Fibroblast of mammary gland (primary cell): ENCODE measurements at regions not wholly inside any gene's neighbourhood (a gene's known extent, or its start where the extent isn't known, plus 50 kb on each side); places are given as distances from the start of the nearest gene placed in this dataset.

Experiments
- DNase-seq: peaks from one replicate; pipeline ENCODE4 v3.0.0-alpha.2; 2010; ENCODE audit warnings: low read depth
- H3K4me3 ChIP-seq: 2 replicates; pipeline ENCODE4 v1.5.1; 2011; ENCODE audit warnings: low read depth, mild to moderate bottlenecking, low read length, moderate library complexity; ENCODE audit not compliant: control insufficient read depth
- CTCF ChIP-seq: conservative IDR thresholded peaks from 2 replicates; pipeline ENCODE4 v1.5.1; 2011; ENCODE audit warnings: low read depth, low read length, inconsistent platforms; ENCODE audit not compliant: control insufficient read depth, insufficient read depth

- DNase-seq, result no peak
- H3K4me3 ChIP-seq, result no peak overlapping the region
- TF ChIP-seq CTCF, result no peak
These were observed 238.1 kb downstream of the TMEM182 start for GRCh38 chr2:102999958-103000357.

- no peak for DNase-seq
- no peak overlapping the region for H3K4me3 ChIP-seq
- TF ChIP-seq CTCF, result no peak
These were observed 241.1 kb downstream of the TMEM182 start for GRCh38 chr2:103002954-103003353.

GRCh38 chr2:103003750-103004260 lies 242.0 kb downstream of the TMEM182 start:
- TF ChIP-seq CTCF, result no peak
- DNase-seq, result no peak
- H3K4me3 ChIP-seq, result no peak overlapping the region

GRCh38 chr2:103004426-103004942 lies 242.7 kb downstream of the TMEM182 start:
- no peak overlapping the region for H3K4me3 ChIP-seq
- no peak for DNase-seq
- TF ChIP-seq CTCF, result no peak

- no peak overlapping the region for H3K4me3 ChIP-seq
- DNase-seq, result no peak
- TF ChIP-seq CTCF, result no peak
These were observed 243.6 kb downstream of the TMEM182 start for GRCh38 chr2:103005393-103005792.

GRCh38 chr2:103007086-103007485 lies 245.3 kb downstream of the TMEM182 start:
- TF ChIP-seq CTCF, result no peak
- no peak overlapping the region for H3K4me3 ChIP-seq
- no peak for DNase-seq

GRCh38 chr2:103008586-103008985 lies 246.8 kb downstream of the TMEM182 start:
- no peak for TF ChIP-seq CTCF
- no peak for DNase-seq
- no peak overlapping the region for H3K4me3 ChIP-seq
